HCT116 (cell line): ENCODE measurements at regions not wholly inside any gene's neighbourhood (a gene's known extent, or its start where the extent isn't known, plus 50 kb on each side); places are given as distances from the start of the nearest gene placed in this dataset.

Experiments
- ATAC-seq: fragments of 200-7000 bp; cut with Tn5 transposase; 2 replicates; pipeline ENCODE4 v1.9.1; 2020; ENCODE audit warnings: mild to moderate bottlenecking, moderate library complexity
- BruUV-seq: library from RNA; stranded (reverse); fragments of 400-500 nt; replicated peaks from 2 replicates; lab custom pipeline; 2021; lab: Mats Ljungman, UMichigan
- CTCF ChIA-PET: fragments of 300-600 bp; sonication (Branson Sonifier 250); formaldehyde crosslinking; loops from one replicate; lab custom pipeline; 2021; ENCODE audit warnings: antibody characterized with exemption; lab: Charles Lee
- POLR2A ChIA-PET: fragments of 300-600, 350-600 bp; sonication (Branson Sonifier 250); formaldehyde crosslinking; loops from one replicate; lab custom pipeline; 2021; ENCODE audit warnings: antibody characterized with exemption; lab: Charles Lee
- RAD21 ChIA-PET, 2 experiments: fragments of 300-600 bp; sonication (Branson Sonifier 250); formaldehyde crosslinking; loops; one replicate each; lab custom pipeline; 2023; ENCODE audit warnings: low total read pairs in 2 of 2; ENCODE audit not compliant: uncharacterized antibody in 2 of 2, unreplicated experiment in 2 of 2, low non-redundant PET in 1 of 2; lab: Charles Lee
- DNase-seq: peaks from one replicate; pipeline ENCODE4 v3.0.0-alpha.2; 2010; ENCODE audit warnings: low read depth, low spot score
- H2AFZ ChIP-seq: fragments of 200-600 bp; shearing (Covaris generic), sonication (generic); 2 replicates; pipeline ENCODE4 v1.6.1; 2017; ENCODE audit warnings: low read depth, mixed run types, mixed read lengths, antibody characterized with exemption, low read length; ENCODE audit not compliant: poor library complexity, severe bottlenecking
- H3K27ac ChIP-seq: 2 replicates; pipeline ENCODE4 v1.5.1; 2012; ENCODE audit warnings: low read depth, low read length
- H3K27me3 ChIP-seq: fragments of 200-600 bp; sonication (generic); 2 replicates; pipeline ENCODE4 v1.6.1; 2016; ENCODE audit warnings: mixed run types, low read length, mixed read lengths; ENCODE audit not compliant: insufficient read depth
- H3K36me3 ChIP-seq, 2 experiments: fragments of 200-500 bp in 1 of 2; fragments of 200-600 bp in 1 of 2; sonication (Bioruptor generic) in 1 of 2; sonication (generic) in 1 of 2; 2 replicates each; pipeline versions ENCODE4 v1.5.1 to v1.6.1; 2014 to 2016; ENCODE audit warnings: low read length in 2 of 2, inconsistent platforms in 1 of 2, mixed read lengths in 1 of 2, mixed run types in 1 of 2; ENCODE audit not compliant: insufficient read depth in 2 of 2, control insufficient read depth in 1 of 2
- H3K4me1 ChIP-seq, 2 experiments: fragments of 200-600 bp in 1 of 2; sonication (generic) in 1 of 2; 2 replicates each; pipeline versions ENCODE4 v1.5.1 to v1.6.1; 2012 to 2017; ENCODE audit warnings: low read length in 2 of 2, inconsistent platforms in 1 of 2, mild to moderate bottlenecking in 1 of 2, mixed read lengths in 1 of 2, mixed run types in 1 of 2, moderate library complexity in 1 of 2; ENCODE audit not compliant: insufficient read depth in 2 of 2, control insufficient read depth in 1 of 2
- H3K4me2 ChIP-seq: fragments of 200-600 bp; sonication (generic); 2 replicates; pipeline ENCODE4 v1.6.1; 2017; ENCODE audit warnings: mixed run types, low read length, mixed read lengths
- H3K4me3 ChIP-seq, 2 experiments: fragments of 200-600 bp in 1 of 2; sonication (generic) in 1 of 2; replicated peaks in 1 of 2; 2 replicates each; pipeline ENCODE4 v1.5.1; 2011 to 2016; ENCODE audit warnings: low read length in 2 of 2, control low read depth in 1 of 2, low read depth in 1 of 2, mild to moderate bottlenecking in 1 of 2, mixed read lengths in 1 of 2, mixed run types in 1 of 2
- H3K79me2 ChIP-seq: fragments of 200-600 bp; sonication (generic); 2 replicates; pipeline ENCODE4 v1.6.1; 2017; ENCODE audit warnings: mild to moderate bottlenecking, mixed run types, low read length, moderate library complexity, mixed read lengths; ENCODE audit not compliant: insufficient read depth
- H3K9ac ChIP-seq: fragments of 200-600 bp; sonication (generic); 2 replicates; pipeline ENCODE4 v1.6.1; 2016; ENCODE audit warnings: low read length, mixed read lengths
- H3K9me2 ChIP-seq: fragments of 200-600 bp; sonication (generic), shearing (Covaris generic); 2 replicates; pipeline ENCODE4 v1.6.1; 2017; ENCODE audit warnings: mixed run types, mild to moderate bottlenecking, moderate library complexity; ENCODE audit not compliant: insufficient read depth
- H3K9me3 ChIP-seq, 2 experiments: fragments of 200-500 bp in 1 of 2; fragments of 200-600 bp in 1 of 2; sonication (Bioruptor generic) in 1 of 2; sonication (generic) in 1 of 2; 2 replicates each; pipeline ENCODE4 v1.6.1; 2014 to 2017; ENCODE audit warnings: low read length in 2 of 2, mixed read lengths in 2 of 2, inconsistent platforms in 1 of 2, low read depth in 1 of 2, mild to moderate bottlenecking in 1 of 2, mixed run types in 1 of 2, moderate library complexity in 1 of 2; ENCODE audit not compliant: control insufficient read depth in 1 of 2, insufficient read depth in 1 of 2
- H4K20me1 ChIP-seq: fragments of 200-600 bp; sonication (generic), shearing (Covaris generic); 2 replicates; pipeline ENCODE4 v1.6.1; 2017; ENCODE audit warnings: mixed run types, mild to moderate bottlenecking, moderate library complexity; ENCODE audit not compliant: insufficient read depth
- EGR1 ChIP-seq: IDR thresholded peaks from 2 replicates; pipeline ENCODE4 v1.6.1; 2012; ENCODE audit warnings: low read depth
- ELF1 ChIP-seq: IDR thresholded peaks from 2 replicates; pipeline ENCODE4 v1.6.1; 2012; ENCODE audit warnings: low read depth, borderline replicate concordance
- EZH2 ChIP-seq: fragments of 200-600 bp; sonication (generic); IDR thresholded peaks from 2 replicates; pipeline ENCODE4 v1.6.1; 2017; ENCODE audit warnings: antibody characterized with exemption, mixed run types
- EZH2phosphoT487 ChIP-seq: fragments of 200-600 bp; IDR thresholded peaks from 2 replicates; pipeline ENCODE4 v1.6.1; 2018; ENCODE audit warnings: antibody characterized with exemption, borderline replicate concordance
- FOSL1 ChIP-seq: IDR thresholded peaks from 2 replicates; pipeline ENCODE4 v1.6.1; 2012; ENCODE audit warnings: low read depth
- JUND ChIP-seq: IDR thresholded peaks from 2 replicates; pipeline ENCODE4 v1.6.1; 2012
- POLR2AphosphoS5 ChIP-seq: IDR thresholded peaks from 2 replicates; pipeline ENCODE4 v1.6.1; 2011; ENCODE audit warnings: mild to moderate bottlenecking, low read depth, low read length, moderate library complexity
- RAD21 ChIP-seq: IDR thresholded peaks from 2 replicates; pipeline ENCODE4 v1.6.1; 2012; ENCODE audit warnings: low read depth, mild to moderate bottlenecking
- SIN3A ChIP-seq: IDR thresholded peaks from 2 replicates; pipeline ENCODE4 v1.6.1; 2012; ENCODE audit warnings: low read depth
- SP1 ChIP-seq: IDR thresholded peaks from 2 replicates; pipeline ENCODE4 v1.6.1; 2012; ENCODE audit warnings: low read depth
- SRF ChIP-seq: IDR thresholded peaks from 2 replicates; pipeline ENCODE4 v1.6.1; 2012; ENCODE audit warnings: low read depth
- YY1 ChIP-seq: IDR thresholded peaks from 2 replicates; pipeline ENCODE4 v1.6.1; 2011; ENCODE audit warnings: low read length, low read depth, moderate library complexity, mild to moderate bottlenecking; ENCODE audit not compliant: insufficient replicate concordance; ENCODE audit errors: extremely low read depth
- intact Hi-C: fragments of 100-400 bp; cut with micrococcal nuclease; formaldehyde crosslinking; loops from 2 replicates; pipeline ENCODE4 v1.10.0; 2022
- TF ChIP-seq, protein P1 (sequence below): IDR thresholded peaks from 2 replicates; pipeline ENCODE4 v1.6.1; 2012
- TF ChIP-seq, protein P2 (sequence below): IDR thresholded peaks from 2 replicates; pipeline ENCODE4 v1.6.1; 2011; ENCODE audit warnings: mild to moderate bottlenecking, low read length, moderate library complexity; ENCODE audit not compliant: insufficient replicate concordance; ENCODE audit errors: extremely low read depth
- TF ChIP-seq, protein P3 (sequence below): IDR thresholded peaks from 2 replicates; pipeline ENCODE4 v1.6.1; 2012; ENCODE audit warnings: low read depth
- TF ChIP-seq, protein P4 (sequence below), 3 experiments: fragments of 200-600 bp in 1 of 3; sonication (generic) in 1 of 3; IDR thresholded peaks in 2 of 3; conservative IDR thresholded peaks in 1 of 3; 2 replicates each; pipeline ENCODE4 v1.5.1; 2012 to 2017; ENCODE audit warnings: low read depth in 2 of 3, low read length in 2 of 3, antibody characterized with exemption in 1 of 3, borderline replicate concordance in 1 of 3, control low read depth in 1 of 3, mild to moderate bottlenecking in 1 of 3, mixed read lengths in 1 of 3, mixed run types in 1 of 3, moderate library complexity in 1 of 3; ENCODE audit not compliant: insufficient read depth in 1 of 3

DNA sequence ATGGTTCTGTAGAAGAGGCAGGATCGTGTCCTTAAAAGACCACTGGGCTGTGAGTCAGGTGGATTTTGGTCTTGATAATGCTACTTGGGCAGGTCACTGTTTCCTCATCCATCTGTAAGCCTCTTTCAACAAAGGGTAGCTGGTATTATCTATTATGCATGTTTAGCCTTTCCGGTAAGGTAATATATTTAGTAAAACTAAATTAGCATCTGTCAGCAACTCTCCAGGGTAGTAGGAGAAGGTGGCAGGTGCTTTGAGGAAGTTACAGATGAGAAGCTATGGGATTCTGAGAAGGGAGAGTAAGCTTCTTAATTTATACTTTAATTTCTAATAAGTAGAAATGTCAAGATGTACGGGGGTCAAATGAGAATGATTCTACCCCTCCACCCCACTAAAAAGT lies 86.9 kb upstream of the TGM3 start:
- Histone ChIP-seq H3K9ac (no peak overlapping the region), H3K4me1 (peaks cover 4 to 15% of the 10 kb centered on the region in 2 experiments; a peak in 2 of 4 replicates), H3K4me3 (no peak overlapping the region), H3K4me2 (no peak overlapping the region), H3K27ac (no peak overlapping the region), H4K20me1 (no peaks in the 10 kb centered on the region), H3K9me3 (no peaks in the 10 kb centered on the region), H3K9me2 (no peaks in the 10 kb centered on the region), H3K27me3 (no peaks in the 10 kb centered on the region), H2AFZ (no peak overlapping the region), H3K79me2 (no peaks in the 10 kb centered on the region), H3K36me3 (no peaks in the 10 kb centered on the region)
- no peak for ATAC-seq
- TF ChIP-seq EGR1 (no peak), SRF (no peak), RAD21 (no peak), YY1 (no peak), ELF1 (no peak), POLR2AphosphoS5 (no peak), EZH2phosphoT487 (no peak), JUND (no peak), EZH2 (no peak), FOSL1 (no peak), SIN3A (no peak), SP1 (no peak)
- TF ChIP-seq, protein P1, sequence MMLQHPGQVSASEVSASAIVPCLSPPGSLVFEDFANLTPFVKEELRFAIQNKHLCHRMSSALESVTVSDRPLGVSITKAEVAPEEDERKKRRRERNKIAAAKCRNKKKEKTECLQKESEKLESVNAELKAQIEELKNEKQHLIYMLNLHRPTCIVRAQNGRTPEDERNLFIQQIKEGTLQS = no peak
- TF ChIP-seq, protein P2, sequence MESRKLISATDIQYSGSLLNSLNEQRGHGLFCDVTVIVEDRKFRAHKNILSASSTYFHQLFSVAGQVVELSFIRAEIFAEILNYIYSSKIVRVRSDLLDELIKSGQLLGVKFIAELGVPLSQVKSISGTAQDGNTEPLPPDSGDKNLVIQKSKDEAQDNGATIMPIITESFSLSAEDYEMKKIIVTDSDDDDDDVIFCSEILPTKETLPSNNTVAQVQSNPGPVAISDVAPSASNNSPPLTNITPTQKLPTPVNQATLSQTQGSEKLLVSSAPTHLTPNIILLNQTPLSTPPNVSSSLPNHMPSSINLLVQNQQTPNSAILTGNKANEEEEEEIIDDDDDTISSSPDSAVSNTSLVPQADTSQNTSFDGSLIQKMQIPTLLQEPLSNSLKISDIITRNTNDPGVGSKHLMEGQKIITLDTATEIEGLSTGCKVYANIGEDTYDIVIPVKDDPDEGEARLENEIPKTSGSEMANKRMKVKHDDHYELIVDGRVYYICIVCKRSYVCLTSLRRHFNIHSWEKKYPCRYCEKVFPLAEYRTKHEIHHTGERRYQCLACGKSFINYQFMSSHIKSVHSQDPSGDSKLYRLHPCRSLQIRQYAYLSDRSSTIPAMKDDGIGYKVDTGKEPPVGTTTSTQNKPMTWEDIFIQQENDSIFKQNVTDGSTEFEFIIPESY = no peak
- TF ChIP-seq, protein P3, sequence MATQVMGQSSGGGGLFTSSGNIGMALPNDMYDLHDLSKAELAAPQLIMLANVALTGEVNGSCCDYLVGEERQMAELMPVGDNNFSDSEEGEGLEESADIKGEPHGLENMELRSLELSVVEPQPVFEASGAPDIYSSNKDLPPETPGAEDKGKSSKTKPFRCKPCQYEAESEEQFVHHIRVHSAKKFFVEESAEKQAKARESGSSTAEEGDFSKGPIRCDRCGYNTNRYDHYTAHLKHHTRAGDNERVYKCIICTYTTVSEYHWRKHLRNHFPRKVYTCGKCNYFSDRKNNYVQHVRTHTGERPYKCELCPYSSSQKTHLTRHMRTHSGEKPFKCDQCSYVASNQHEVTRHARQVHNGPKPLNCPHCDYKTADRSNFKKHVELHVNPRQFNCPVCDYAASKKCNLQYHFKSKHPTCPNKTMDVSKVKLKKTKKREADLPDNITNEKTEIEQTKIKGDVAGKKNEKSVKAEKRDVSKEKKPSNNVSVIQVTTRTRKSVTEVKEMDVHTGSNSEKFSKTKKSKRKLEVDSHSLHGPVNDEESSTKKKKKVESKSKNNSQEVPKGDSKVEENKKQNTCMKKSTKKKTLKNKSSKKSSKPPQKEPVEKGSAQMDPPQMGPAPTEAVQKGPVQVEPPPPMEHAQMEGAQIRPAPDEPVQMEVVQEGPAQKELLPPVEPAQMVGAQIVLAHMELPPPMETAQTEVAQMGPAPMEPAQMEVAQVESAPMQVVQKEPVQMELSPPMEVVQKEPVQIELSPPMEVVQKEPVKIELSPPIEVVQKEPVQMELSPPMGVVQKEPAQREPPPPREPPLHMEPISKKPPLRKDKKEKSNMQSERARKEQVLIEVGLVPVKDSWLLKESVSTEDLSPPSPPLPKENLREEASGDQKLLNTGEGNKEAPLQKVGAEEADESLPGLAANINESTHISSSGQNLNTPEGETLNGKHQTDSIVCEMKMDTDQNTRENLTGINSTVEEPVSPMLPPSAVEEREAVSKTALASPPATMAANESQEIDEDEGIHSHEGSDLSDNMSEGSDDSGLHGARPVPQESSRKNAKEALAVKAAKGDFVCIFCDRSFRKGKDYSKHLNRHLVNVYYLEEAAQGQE = no peak
- TF ChIP-seq, protein P4, sequence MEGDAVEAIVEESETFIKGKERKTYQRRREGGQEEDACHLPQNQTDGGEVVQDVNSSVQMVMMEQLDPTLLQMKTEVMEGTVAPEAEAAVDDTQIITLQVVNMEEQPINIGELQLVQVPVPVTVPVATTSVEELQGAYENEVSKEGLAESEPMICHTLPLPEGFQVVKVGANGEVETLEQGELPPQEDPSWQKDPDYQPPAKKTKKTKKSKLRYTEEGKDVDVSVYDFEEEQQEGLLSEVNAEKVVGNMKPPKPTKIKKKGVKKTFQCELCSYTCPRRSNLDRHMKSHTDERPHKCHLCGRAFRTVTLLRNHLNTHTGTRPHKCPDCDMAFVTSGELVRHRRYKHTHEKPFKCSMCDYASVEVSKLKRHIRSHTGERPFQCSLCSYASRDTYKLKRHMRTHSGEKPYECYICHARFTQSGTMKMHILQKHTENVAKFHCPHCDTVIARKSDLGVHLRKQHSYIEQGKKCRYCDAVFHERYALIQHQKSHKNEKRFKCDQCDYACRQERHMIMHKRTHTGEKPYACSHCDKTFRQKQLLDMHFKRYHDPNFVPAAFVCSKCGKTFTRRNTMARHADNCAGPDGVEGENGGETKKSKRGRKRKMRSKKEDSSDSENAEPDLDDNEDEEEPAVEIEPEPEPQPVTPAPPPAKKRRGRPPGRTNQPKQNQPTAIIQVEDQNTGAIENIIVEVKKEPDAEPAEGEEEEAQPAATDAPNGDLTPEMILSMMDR (IDR thresholded peaks at IDR 0.05 in 2 of 3, conservative IDR thresholded peaks at IDR 0.05 in 1 of 3; ENCODE audit: borderline replicate concordance in 1 of 3, insufficient read depth in 1 of 3, low read depth in 2 of 3, low read length in 2 of 3) = no peak
- intact Hi-C loops = loop anchor here (10.0 kb wide), 1 partner anchor 466 kb away; no protein-coding TSS in a partner anchor
- no TSS peak for BruUV-seq
- no peak for DNase-seq
- CTCF ChIA-PET = interaction anchor here (1.0 to 2.4 kb wide), 6 partner anchors 10 to 248 kb away, joined by 3 to 53 read pairs (median 14); no protein-coding TSS in a partner anchor
- RAD21 ChIA-PET = no interaction called here
- POLR2A ChIA-PET = interaction anchor here (1.4 kb wide), 1 partner anchor 178 kb away, joined by 4 read pairs; no protein-coding TSS in a partner anchor
